ENCODE measurements at regions not wholly inside any gene's neighbourhood (a gene's known extent, or its start where the extent isn't known, plus 50 kb on each side); places are given as distances from the start of the nearest gene placed in this dataset.
"Not testable (repeated sequence)": the region's sequence is repeated elsewhere in the genome, so short reads cannot be mapped to it uniquely, and the experiment has no call there.

- no peak for DNase-seq (ENCODE audit: low read depth in 2 of 2)
Observed at GRCh38 chr9:73344060-73344459, 192.4 kb downstream of the ANXA1 start.

- no peak for DNase-seq (ENCODE audit: low read depth in 2 of 2)
Observed at GRCh38 chr9:73347123-73347522, 195.5 kb downstream of the ANXA1 start.

- no peak for DNase-seq (ENCODE audit: low read depth in 2 of 2)
Observed at GRCh38 chr9:73347720-73348119, 196.1 kb downstream of the ANXA1 start.

GRCh38 chr9:73348471-73348870, 196.8 kb downstream of the ANXA1 start:
- DNase-seq (ENCODE audit: low read depth in 2 of 2) = no peak

- no peak for DNase-seq (ENCODE audit: low read depth in 2 of 2)
Observed at GRCh38 chr9:73349476-73349875, 197.8 kb downstream of the ANXA1 start.

- no peak for DNase-seq (ENCODE audit: low read depth in 2 of 2)
Observed at GRCh38 chr9:73357607-73358006, 205.9 kb downstream of the ANXA1 start.

- no peak for DNase-seq (ENCODE audit: low read depth in 2 of 2)
Observed at GRCh38 chr9:73370053-73370452, 218.4 kb downstream of the ANXA1 start.

- DNase-seq (ENCODE audit: low read depth in 2 of 2) = no peak
Observed at GRCh38 chr9:73371801-73372200, 220.1 kb downstream of the ANXA1 start.

GRCh38 chr9:73380411-73380810, 228.7 kb downstream of the ANXA1 start:
- DNase-seq (ENCODE audit: low read depth in 2 of 2) = no peak

GRCh38 chr9:73402081-73403028, 250.7 kb downstream of the ANXA1 start:
- DNase-seq (ENCODE audit: low read depth in 2 of 2) = no peak

- DNase-seq (ENCODE audit: low read depth in 2 of 2) = no peak
Observed at GRCh38 chr9:73411494-73411893, 259.8 kb downstream of the ANXA1 start.

- no peak for DNase-seq (ENCODE audit: low read depth in 2 of 2)
Observed at GRCh38 chr9:73412874-73413273, 261.2 kb downstream of the ANXA1 start.

GRCh38 chr9:73423891-73424290, 272.2 kb downstream of the ANXA1 start:
- no peak for DNase-seq (ENCODE audit: low read depth in 2 of 2)

- no peak for DNase-seq (ENCODE audit: low read depth in 2 of 2)
Observed at GRCh38 chr9:73426269-73426668, 274.6 kb downstream of the ANXA1 start.

- no peak for DNase-seq (ENCODE audit: low read depth in 2 of 2)
Observed at GRCh38 chr9:73434826-73435225, 283.2 kb downstream of the ANXA1 start.

- no peak for DNase-seq (ENCODE audit: low read depth in 2 of 2)
Observed at GRCh38 chr9:73437758-73438157, 286.1 kb downstream of the ANXA1 start.

GRCh38 chr9:73439839-73440238, 288.2 kb downstream of the ANXA1 start:
- not testable (repeated sequence) for DNase-seq (ENCODE audit: low read depth in 2 of 2)

- DNase-seq (ENCODE audit: low read depth in 2 of 2) = no peak
Observed at GRCh38 chr9:73441223-73441622, 289.6 kb downstream of the ANXA1 start.

- no peak for DNase-seq (ENCODE audit: low read depth in 2 of 2)
Observed at GRCh38 chr9:73441890-73442818, 290.5 kb downstream of the ANXA1 start.

- no peak for DNase-seq (ENCODE audit: low read depth in 2 of 2)
Observed at GRCh38 chr9:73444821-73445220, 293.2 kb downstream of the ANXA1 start.

GRCh38 chr9:73445384-73445783, 293.7 kb downstream of the ANXA1 start:
- DNase-seq (ENCODE audit: low read depth in 2 of 2) = not testable (repeated sequence)

- no peak for DNase-seq (ENCODE audit: low read depth in 2 of 2)
Observed at GRCh38 chr9:73446306-73446705, 294.6 kb downstream of the ANXA1 start.

All from stimulated activated CD4-positive, alpha-beta T cell treated with anti-CD3 and anti-CD28 coated beads, Interleukin-4, amount 100 ng/mL, for 48 hours (primary cell).